M059J (cell line): ENCODE measurements at regions not wholly inside any gene's neighbourhood (a gene's known extent, or its start where the extent isn't known, plus 50 kb on each side); places are given as distances from the start of the nearest gene placed in this dataset.

Experiments
- DNase-seq: peaks from one replicate; pipeline ENCODE4 v3.0.0-alpha.2; 2012; ENCODE audit warnings: low read depth

DNA sequence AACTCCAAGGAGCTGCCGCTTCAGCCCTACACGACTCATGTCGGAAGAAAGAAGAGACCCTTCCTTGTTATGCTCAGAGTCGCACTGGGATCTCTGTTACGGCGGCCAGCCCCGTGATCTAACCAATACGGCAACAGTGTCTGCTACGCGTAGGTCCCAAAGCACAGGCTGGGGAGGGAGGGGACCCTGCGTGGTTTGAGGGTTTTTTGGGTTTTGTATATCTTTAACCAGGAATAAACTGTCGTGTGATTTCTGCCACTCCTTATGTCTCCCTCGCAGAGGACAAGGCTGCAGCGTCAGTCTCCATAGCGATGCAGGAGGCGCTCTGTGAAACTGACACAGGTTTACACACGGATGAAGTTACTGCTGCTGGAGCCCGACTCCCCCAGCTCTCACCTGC is 60.0 kb upstream of the DIO3 start:
- no peak for DNase-seq

DNA sequence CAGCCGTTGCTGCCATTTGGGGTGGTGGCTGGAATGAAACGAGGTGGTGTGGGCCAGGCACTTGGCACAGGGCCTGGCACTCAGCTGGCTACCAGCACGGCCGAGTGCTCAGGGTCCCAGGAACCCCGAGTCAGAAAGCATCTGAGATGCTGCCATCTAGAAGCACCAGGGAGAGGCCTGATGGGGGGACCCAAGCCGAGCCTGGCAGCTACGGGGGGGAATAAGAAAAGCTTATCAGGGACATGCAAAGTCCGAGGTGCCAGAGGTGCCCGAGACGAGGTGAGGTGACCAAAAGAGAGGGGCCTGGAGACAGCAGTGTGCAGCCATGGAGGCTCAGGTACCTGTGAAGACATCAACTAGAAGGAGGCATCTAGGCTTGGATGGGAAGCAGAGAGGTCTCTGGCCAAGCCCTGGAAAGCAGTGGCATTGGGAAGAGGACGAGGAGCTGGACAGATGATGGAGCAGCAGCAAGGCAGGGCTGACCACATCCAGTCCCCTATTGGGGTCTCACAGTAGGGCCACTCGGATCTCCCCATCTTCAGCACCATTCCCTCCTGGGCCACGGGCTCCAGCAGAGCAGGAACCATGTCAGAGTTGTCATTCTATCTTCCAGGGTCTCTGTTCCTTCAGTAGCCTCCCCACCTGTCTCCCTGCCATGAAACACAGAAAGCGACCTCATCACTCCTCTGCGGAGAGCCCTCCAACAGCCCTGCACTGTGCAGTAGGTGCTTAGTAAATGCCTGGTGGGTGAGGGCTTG is 59.3 kb upstream of the DIO3 start:
- DNase-seq, result no peak

DNA sequence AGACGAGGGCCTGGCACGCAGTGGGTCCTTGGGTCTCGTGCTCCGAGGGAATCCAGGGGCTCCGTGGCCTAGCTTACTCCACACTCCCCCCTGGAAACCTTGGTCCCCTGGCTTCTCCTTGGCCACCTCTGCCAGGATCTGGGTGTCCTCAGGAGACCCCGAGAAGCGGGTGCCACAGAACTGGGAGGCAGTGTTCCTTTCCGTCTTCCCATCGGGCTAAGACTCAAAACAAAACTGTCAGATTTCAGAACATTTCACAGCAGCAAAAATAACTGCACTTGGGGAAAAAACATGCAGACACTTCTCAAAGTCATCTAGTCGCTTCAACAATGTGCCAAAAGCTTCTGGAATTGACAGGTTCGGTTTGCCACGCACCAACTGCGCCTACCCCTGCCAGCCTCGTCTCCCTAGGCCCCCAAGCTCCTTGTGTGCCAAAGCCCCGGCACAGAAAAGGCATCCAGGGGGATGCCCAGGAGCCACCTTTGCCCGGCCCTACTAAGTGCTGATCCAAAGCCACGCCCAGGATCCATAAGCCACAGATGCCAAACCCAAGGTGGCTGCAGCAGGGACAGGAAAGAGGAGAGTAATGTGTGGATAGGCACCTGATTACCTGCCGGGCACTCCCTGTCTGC is 58.4 kb upstream of the DIO3 start:
- DNase-seq, result no peak

DNA sequence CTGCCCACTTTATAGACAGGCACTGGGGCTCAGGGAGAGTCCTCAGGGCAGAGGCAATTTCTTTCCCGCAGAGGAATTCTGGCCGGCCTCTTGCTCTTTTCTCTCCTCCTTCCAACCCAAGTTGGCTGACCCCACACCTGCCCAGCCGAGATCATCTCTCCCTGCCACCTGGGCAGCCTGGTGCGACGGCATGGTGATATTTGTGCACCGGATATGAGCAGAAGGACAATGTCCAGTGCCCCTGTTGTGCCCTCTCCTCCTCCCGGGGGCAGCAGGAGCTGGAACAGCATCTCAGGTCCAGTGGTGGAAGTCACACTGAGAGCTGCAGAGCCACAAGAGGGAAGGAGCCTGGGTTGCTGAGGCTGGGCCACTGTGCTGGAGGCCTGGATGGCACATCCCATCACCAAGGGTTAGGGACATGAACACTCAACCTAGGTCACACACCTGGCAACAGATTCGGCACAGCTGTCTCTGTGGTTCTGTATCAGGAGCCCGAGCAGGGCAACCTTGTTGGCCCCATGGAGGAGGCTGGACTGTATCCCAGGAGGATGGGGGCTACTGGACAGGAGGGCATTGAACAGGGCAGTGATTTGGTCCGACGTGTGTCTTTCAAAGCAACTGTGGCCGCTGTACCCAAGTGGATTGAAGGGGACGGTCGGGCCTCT is 57.7 kb upstream of the DIO3 start:
- DNase-seq, result no peak

DNA sequence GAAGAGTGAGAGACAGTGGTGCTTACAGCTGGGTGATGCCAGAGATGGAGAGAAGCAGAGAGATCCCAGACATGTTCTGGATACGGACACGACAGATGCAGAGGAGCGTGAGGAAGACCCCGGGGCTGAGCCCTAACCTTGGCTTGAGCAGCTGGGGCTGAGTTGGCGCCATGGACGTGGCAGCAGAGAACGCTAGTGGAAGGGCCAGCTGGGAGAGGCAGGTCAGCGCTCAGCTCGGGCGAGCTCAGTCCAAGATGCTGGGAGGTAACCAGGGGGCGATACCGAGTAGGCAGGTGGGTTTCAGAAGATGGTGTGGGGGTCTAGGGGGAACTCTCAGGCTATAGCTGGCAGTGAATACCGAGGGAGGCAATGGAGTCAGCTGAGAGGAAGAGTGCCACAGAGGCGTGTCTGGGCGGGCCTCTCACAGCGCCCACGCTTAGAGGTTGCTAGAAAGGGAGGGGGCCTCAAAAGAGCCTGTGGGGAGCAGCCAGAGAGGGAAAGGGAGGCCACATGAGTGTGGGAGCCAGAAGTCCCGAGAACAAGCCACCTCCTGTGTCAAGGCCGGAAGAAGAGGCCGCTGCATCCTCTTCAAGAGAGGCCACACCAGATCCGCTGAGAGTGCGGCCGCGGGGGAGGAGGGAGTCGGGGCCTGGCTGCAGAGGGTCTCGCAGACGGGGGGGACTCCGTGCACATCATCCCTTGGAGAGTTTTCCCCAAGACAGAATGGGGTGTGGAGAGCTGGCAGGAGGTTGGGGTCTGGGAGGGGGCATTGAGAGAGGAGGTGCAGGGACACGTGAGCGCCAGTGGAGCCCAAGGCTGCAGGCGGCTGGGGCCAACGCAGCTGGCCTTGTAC is 57.0 kb upstream of the DIO3 start:
- DNase-seq, result no peak

DNA sequence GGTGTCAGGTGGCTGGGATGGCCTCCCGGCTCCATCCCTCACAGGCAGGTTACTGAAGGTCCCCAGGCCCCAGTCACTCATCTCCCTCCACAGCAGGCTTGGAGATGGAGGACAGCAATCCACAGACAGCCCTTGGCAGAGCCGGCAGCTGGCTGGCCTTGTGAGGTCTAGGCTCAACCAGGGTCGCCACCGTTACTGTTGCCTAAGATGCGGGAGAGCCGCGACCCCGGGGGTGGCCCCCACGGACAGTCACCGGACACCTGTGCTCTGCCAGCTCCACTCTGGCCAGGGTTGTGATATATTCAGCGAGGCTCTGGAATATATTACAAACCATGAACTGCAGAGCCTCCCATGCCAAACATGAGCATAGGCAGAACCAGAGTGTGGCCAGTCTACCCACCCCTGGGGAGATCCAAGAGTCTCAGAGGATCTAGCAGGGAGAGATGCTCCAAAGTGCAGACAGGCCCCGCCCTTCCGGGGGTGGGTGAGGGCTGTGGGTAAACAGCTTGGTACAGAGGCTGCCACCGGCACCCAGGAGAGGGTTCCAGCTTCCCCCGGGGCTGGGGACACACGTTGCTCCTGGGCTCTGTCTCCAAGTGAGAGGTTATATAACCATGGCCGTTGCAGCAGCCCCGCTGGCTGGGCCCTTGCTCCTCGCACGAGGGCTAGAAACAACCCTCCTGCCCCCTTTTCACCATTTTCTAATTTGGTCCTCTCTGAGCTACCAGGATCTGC is 55.9 kb upstream of the DIO3 start:
- DNase-seq, result no peak

DNA sequence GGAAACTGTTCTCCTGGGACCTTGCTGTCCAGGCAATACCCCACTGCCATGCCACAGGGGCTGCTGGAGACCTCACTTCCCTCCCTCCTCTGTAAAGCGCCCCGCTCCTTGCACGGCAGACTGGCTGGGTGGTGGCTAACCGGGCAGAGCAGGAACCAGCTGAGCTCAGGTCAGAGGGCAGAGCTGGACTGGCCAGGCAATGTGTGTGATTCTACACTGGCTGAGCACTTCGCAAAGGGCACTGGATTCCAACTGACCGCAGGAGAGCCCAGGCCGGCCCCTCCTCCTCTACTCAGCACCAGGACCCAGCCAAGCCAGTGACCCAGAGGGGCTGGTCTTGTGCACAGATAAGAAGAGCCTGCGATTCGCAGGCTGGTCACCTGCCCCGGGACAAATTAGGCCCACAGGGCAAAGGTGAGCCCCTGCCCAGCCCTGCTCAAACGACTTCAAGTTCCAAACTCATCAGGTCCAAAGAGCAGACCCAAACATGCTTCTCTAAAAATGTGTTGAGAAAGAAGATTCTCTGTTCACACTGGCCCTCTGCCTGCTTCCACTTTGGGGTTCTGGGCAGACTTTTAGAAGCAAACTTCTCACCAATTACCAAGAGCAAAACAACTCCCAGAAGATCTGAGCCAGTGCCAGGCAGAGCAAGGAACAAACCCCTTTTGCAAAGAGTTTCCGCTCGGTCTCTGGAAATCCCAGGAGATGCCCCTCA is 54.9 kb upstream of the DIO3 start:
- DNase-seq, result no peak

DNA sequence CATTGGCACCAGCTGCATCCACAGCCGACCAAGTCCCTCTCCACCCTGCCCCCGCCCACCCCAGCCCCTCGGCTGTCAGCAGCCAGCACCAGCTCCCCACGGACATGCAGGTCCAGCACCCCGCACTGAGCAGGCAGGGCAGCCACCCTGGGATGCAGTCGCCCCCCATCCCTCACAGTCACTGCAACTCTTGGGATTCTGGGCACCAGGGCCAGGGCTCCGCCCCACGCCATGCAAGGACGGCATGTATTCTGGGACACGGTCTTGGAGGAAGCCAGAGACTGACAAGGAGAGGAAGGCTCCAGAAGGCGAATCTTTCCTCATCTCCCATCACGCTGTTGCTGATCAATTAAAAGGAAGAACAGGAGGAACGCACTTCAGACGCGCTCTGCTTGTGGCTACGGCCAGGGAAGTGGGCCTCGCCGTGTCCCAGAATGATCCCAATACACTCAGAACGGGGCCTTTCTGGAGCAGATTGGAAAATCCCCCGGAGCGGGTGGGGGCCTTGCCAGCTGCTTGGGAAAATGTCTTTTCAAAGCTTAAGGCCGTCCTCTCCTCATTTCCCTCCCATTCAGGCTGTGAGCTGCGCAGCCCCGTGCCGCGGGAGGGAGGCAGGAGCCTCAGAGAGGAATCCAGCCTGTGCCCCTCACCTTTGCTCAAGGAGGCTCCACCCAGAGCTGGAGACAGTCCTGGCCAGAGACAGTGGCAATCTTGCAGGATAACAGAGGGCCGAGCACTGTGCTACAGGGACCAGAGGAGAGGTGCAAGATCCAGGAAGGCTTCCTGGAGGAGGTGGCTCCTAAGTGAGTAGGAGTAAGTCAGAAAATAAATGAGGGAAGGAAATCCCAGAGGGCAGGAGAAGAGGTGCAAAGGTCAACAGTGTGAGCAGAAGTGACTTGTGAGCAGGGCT is 54.1 kb upstream of the DIO3 start:
- no peak for DNase-seq

DNA sequence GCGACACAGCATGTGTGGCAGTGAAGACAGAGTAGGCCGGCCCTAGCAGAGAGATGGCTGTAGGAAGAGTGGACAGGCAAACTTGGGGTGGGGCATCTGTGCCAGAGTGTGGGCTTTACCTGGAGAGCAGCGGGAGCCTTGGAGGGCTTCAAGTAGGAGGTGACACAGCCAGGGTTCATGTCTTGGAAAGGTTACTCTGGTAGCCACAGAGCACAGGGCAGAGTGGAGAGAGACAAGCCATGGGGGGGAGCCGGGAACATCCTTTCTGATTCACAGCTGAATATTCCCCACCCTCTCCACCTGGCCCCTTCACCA is 53.5 kb upstream of the DIO3 start:
- DNase-seq, result no peak

DNA sequence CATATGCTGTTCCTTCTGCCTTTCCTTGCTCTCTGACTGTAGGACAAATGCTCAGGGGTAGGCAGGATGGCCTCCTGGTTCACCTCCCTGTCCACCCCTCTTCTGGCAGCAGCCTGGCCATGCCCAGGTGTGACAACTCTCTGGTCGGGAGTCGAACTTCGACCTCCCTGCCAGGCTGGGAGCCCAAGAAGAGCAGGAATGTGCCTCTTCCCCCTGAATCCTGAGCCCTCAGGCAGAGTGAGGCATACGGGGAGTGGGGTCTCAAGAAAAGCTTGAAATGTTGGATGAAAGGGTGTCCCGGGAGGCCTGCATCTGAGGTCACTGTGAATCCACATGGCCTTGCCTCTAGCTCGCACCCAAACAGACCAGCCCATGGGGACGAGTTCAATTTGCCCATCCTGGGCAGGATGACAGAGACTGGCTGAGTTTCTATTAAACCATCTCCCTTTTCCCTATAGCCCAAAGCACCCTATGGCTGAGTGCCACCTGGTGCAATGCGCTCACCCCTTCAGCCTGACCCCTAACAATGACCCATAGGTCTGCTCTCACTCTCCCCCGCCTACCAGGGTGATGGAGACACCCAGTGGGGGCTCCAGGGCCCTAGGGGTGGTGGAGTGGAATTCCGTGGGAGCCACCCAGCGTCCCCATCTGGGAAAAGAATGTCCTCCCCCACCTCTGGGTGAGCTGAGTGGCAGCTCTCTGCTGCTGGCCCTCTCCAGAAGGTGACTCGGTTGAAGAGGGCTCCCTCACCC is 52.9 kb upstream of the DIO3 start:
- no peak for DNase-seq

DNA sequence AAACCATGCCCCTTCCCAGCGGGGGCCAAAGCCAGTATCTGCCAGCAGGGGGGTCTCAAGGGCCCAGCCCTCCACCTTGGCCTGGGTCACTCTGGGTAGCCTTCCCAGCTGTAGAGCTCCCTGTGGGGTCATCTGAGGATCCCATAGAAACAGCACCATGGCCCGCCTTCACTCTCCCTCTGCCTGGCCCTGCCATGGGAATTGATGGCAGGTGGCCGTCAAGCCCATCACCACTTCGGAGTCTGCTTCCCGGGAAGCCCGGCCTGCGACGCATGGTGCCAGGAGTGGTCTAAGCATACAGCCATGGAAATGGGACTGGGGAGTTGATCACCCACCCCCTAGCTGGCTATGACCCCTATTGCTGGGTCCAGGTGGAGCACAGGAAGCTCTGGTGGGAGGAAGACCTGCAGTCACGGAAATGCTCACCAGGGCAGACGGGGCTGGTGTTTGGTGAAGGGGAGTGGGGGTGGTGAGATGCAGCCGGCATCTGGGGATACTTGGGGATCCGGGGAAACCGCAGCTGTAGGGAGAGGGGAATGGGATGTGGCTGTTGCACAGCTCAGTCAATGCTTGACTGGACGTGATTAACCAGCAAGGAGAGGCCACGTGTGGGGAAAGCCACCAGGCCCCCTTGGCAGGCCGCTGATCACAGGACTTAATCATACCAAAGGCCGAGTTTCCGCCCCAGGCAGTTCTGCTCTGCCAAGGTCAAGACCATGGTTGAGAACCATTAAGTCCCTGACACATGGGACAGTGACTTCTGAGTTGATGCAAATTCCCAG is 52.2 kb upstream of the DIO3 start:
- peak; percentile 54 for DNase-seq

DNA sequence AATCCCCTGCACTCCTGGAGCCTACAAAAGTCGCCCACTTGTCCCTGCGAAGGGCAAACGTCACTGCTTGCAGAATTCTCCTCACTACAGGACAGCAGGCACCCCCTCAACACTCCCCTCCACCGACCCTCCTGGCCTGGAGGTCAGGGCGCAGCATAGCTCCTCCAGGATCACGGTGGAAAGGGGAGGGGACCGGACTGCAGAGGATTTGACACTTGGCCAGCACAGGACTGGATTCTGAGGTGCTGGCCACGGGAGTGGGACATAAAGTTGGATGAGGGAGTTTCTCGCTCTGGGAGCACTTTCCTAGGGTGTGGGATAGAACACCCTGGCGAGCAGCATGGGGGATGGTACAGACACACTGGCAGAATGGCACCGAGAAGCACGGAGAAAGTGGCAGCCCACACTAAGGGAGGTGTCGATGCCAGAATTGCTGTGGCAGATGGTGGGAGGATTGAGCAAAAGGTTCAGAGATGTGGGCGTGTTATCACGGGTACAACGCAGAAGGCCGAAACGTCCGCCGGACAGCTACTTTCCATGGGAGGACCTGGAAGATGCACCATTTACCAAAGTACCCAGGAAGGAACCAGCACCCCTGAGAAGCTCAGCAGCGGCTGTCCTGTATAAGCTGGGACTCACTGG is 51.4 kb upstream of the DIO3 start:
- DNase-seq, result no peak

DNA sequence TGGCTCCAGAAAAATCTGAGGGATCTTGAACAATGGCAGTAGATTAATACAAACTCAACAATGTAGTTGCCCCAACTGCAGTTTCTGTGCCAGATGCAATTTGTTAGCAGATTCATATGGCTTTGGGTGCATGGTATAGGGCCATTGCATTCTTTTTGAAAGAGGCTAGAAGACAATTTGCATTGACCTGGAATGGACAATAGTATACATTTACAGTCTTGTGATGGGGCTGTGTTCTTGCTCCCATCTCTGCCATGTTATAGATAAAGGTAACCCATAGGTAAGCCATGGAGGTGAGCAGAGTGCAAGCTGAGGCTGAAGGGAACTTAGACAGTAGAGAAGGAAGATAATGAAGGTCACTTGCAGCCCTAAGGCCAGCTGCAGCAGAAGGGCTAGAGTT is 50.1 kb upstream of the DIO3 start:
- no peak for DNase-seq
